BLaER1 (cell line): ENCODE measurements at regions not wholly inside any gene's neighbourhood (a gene's known extent, or its start where the extent isn't known, plus 50 kb on each side); places are given as distances from the start of the nearest gene placed in this dataset.

ENCODE experiments used
- H3K27ac ChIP-seq: shearing (Covaris generic); formaldehyde crosslinking; 2 replicates; pipeline ENCODE4 v1.8.1; 2022
- H3K27me3 ChIP-seq: shearing (Covaris generic); formaldehyde crosslinking; 2 replicates; pipeline ENCODE4 v1.8.1; 2022
- H3K36me3 ChIP-seq: shearing (Covaris generic); formaldehyde crosslinking; 2 replicates; pipeline ENCODE4 v1.8.1; 2022
- H3K4me1 ChIP-seq: shearing (Covaris generic); formaldehyde crosslinking; 2 replicates; pipeline ENCODE4 v1.8.1; 2022
- H3K4me2 ChIP-seq: shearing (Covaris generic); formaldehyde crosslinking; 2 replicates; pipeline ENCODE4 v1.8.1; 2022
- H3K4me3 ChIP-seq: shearing (Covaris generic); formaldehyde crosslinking; 2 replicates; pipeline ENCODE4 v1.8.1; 2022
- H3K9ac ChIP-seq: shearing (Covaris generic); formaldehyde crosslinking; 2 replicates; pipeline ENCODE4 v1.8.1; 2022
- H3K9me3 ChIP-seq: shearing (Covaris generic); formaldehyde crosslinking; 2 replicates; pipeline ENCODE4 v1.8.1; 2022
- H4K20me1 ChIP-seq: shearing (Covaris generic); formaldehyde crosslinking; 2 replicates; pipeline ENCODE4 v1.8.1; 2022
- Cebpa-rat ChIP-seq: shearing (Covaris generic); IDR thresholded peaks from 2 replicates; pipeline ENCODE4 v1.8.1; 2022

DNA sequence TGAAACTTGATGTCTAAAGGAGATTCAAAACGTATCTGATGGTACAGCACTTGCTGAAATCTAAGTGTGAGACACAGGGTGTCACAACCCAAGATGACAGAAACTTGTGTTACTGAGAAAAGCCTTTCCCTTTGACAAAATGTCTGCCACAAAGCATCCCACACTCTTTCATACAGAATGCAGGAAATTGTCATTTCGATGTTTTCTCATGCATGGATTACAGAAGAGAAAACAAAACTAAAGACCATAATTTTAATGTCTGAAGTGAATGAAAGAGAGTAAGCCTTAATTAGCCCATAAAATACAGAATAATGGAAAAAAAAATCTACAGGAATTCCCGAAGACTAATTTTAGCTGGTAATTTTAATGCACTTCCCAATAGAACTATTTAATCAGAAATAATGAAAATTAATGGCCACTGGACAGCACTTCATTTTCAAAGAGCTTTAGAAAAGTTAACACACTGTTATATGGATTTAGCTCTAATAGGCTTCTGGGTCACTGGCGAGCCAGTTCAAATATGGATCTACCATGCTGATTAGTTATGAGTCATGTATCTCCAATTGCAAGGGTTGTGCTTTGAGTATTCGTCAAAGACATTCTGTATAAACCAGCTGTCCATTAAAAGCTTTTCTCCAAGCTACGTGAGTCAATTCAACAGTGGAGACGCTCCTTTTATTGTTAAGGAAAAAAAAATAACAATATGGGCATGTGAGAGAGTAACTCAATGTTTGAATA, 656.7 kb downstream of the SLC16A7 start:
- H3K27me3 ChIP-seq = no peaks in the 10 kb centered on the region
- no peak for TF ChIP-seq Cebpa-rat
- no peaks in the 10 kb centered on the region for H4K20me1 ChIP-seq
- H3K36me3 ChIP-seq = no peaks in the 10 kb centered on the region
- no peak overlapping the region for H3K4me2 ChIP-seq
- H3K4me3 ChIP-seq = no peak overlapping the region
- no peaks in the 10 kb centered on the region for H3K4me1 ChIP-seq
- no peak overlapping the region for H3K9ac ChIP-seq
- no peaks in the 10 kb centered on the region for H3K9me3 ChIP-seq
- no peak overlapping the region for H3K27ac ChIP-seq

DNA sequence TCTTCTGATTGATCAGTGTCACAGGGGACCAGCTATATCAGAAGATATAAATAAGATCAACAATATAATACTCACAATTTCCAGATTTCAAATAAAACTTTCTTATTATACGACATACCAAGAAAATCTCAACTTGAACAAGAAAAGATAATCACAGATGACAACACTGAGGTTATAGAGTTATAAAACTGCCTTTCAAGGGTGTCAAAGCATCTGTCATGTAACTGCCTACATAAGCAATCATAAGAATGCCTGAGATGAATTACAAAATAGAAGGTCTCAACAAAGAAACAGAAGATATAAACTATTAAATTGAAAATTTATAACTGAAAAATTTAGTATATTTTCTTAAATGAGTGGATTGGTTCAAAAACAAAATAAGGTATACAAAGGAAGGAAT, 659.2 kb downstream of the SLC16A7 start:
- Histone ChIP-seq H3K27me3 (no peaks in the 10 kb centered on the region), H3K4me1 (no peaks in the 10 kb centered on the region), H3K27ac (no peak overlapping the region), H3K9me3 (no peaks in the 10 kb centered on the region), H3K4me2 (no peak overlapping the region), H3K4me3 (no peak overlapping the region), H3K9ac (no peak overlapping the region), H3K36me3 (no peaks in the 10 kb centered on the region), H4K20me1 (no peaks in the 10 kb centered on the region)
- TF ChIP-seq Cebpa-rat = no peak

DNA sequence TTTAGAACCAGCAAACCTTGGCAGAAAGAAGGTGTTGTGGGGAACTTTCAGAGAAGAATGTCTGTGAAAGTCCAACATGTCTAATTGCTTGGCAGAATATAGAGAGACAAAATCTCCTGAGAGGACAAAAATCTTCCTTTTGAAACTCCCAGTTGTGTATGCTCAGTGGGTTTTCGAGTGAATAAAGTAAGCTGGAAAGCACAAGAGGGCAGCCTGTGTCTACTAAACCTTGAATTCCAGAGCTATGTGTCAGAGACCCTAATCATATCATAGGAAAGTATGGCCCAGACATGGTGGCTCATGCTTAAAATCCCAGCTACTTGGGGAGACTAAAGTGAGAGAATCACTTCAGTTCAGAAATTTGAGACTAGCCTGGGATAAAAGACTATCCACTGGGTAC, 661.2 kb downstream of the SLC16A7 start:
- H3K4me1 ChIP-seq = no peaks in the 10 kb centered on the region
- H3K27me3 ChIP-seq = no peaks in the 10 kb centered on the region
- no peak overlapping the region for H3K9ac ChIP-seq
- no peak overlapping the region for H3K4me3 ChIP-seq
- H3K9me3 ChIP-seq = no peaks in the 10 kb centered on the region
- no peaks in the 10 kb centered on the region for H3K36me3 ChIP-seq
- TF ChIP-seq Cebpa-rat = no peak
- H4K20me1 ChIP-seq = no peaks in the 10 kb centered on the region
- H3K4me2 ChIP-seq = no peak overlapping the region
- no peak overlapping the region for H3K27ac ChIP-seq

DNA sequence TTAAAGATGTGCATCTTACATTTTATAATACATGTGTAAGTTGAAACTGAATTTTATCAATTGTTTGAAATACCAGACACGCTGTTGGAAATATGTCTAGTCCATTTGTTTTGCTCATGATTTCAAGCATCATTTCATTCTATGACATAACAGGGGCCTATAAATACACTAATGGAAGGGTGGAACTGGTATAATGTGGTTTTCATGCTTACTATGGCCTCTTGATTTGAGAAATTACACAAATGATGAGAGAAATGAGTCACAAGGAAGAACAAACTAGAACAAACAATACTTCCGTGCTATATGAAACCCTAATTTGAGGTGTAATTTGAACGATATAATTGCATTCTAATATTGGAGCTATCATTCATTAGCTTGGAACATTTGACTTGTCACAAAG, 663.4 kb downstream of the SLC16A7 start:
- Histone ChIP-seq H3K4me3 (no peak overlapping the region), H3K4me2 (no peak overlapping the region), H3K4me1 (no peaks in the 10 kb centered on the region), H3K9ac (no peak overlapping the region), H3K27ac (no peak overlapping the region), H4K20me1 (no peaks in the 10 kb centered on the region), H3K36me3 (no peaks in the 10 kb centered on the region), H3K27me3 (no peaks in the 10 kb centered on the region), H3K9me3 (no peaks in the 10 kb centered on the region)
- TF ChIP-seq Cebpa-rat = no peak

DNA sequence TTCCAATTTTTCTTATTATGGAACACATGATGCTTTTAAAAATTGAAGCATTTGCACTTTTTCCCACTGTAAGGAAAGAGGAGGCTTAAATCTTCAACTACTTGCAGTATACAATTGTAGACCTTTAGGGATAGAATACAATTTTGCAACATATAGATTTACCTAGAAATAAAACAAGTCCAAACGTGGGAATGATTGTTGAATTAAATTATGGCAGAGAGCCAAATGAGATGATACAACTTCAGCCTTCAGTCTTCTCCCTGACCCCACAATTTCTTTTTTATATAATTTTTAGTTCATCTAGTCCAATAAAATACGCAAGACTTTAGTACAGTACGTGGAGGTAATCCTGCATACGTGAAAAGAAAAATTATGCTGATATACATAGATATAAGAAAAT, 666.5 kb downstream of the SLC16A7 start:
- Histone ChIP-seq H3K36me3 (no peaks in the 10 kb centered on the region), H3K9ac (no peak overlapping the region), H3K9me3 (no peaks in the 10 kb centered on the region), H4K20me1 (no peaks in the 10 kb centered on the region), H3K4me2 (no peak overlapping the region), H3K27me3 (no peaks in the 10 kb centered on the region), H3K27ac (no peak overlapping the region), H3K4me1 (no peaks in the 10 kb centered on the region), H3K4me3 (no peak overlapping the region)
- no peak for TF ChIP-seq Cebpa-rat

DNA sequence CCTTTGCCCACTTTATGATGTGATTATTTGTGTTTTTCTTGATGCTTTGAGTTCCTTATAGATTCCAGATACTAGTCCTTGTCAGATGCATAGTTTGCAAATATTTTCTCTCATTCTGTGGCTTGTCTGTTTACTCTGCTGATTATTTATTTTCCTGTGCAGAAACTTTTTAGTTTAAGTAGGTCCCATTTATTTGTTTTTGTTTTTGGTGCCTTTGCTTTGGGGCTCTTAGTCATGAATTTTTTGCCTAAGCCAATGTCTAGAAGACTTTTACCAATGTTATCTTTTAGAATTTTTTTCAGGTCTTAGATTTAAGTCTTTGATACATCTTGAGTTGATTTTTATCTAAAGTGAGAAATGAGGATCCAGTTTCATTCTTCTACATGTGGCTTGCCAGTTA, 667.3 kb downstream of the SLC16A7 start:
- Histone ChIP-seq H3K4me2 (no peak overlapping the region), H3K36me3 (no peaks in the 10 kb centered on the region), H3K4me3 (no peak overlapping the region), H4K20me1 (no peaks in the 10 kb centered on the region), H3K9me3 (no peaks in the 10 kb centered on the region), H3K4me1 (no peaks in the 10 kb centered on the region), H3K27ac (no peak overlapping the region), H3K27me3 (no peaks in the 10 kb centered on the region), H3K9ac (no peak overlapping the region)
- TF ChIP-seq Cebpa-rat = no peak

DNA sequence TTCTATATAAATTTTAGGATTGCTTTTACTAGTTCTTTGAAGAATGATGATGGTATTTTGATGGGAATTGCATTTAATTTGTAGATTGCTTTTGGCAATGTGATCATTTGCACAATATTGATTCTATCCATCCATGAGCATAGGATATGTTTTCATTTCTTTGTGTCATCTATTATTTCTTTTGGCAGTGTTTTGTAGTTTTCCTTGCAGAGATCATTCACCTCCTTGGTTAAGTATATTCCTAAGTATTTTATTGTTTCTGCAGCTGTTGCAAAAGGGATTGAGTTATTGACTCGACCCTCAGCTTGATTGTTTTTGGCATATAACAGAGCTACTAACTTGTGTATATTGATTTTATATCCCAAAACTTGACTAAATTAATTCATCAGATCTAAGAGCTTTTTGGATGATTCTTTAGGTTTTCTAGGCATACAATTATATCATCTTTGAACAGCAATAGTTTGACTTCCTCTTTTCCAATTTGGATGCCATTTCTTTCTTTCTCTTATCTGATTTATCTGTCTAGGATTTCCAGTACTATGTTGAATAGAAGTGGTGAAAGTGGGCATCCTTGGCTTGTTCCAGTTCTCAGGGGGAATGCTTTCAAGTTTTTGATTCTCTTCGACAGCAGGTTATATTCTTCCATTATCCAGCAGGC, 668.1 kb downstream of the SLC16A7 start:
- no peak for TF ChIP-seq Cebpa-rat
- Histone ChIP-seq H3K9me3 (no peaks in the 10 kb centered on the region), H3K4me3 (no peak overlapping the region), H4K20me1 (no peaks in the 10 kb centered on the region), H3K9ac (no peak overlapping the region), H3K27me3 (no peaks in the 10 kb centered on the region), H3K27ac (no peak overlapping the region), H3K4me1 (no peaks in the 10 kb centered on the region), H3K36me3 (no peaks in the 10 kb centered on the region), H3K4me2 (no peak overlapping the region)

DNA sequence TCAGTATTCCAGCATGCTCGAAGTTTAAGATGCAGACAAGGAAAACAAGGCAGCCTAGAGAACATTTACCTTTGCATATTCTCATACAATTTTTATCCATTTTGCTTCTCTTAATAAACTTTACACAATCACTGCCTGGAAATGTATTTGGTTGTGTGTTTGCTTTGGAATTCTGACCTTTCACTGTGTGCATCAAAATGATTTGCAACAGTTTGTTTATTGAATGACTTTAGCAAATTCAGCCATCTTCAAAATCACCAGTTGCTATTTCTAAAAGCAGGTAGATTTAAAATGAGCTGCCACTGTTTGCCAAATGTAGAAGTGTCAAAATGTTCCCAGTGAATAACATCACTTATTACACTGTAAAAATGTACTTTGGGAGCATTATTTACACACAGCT, 669.9 kb downstream of the SLC16A7 start:
- TF ChIP-seq Cebpa-rat = no peak
- H3K4me3 ChIP-seq = no peak overlapping the region
- peaks cover 11% of the 10 kb centered on the region for H3K9me3 ChIP-seq
- H3K27me3 ChIP-seq = no peaks in the 10 kb centered on the region
- no peaks in the 10 kb centered on the region for H4K20me1 ChIP-seq
- H3K9ac ChIP-seq = no peak overlapping the region
- no peaks in the 10 kb centered on the region for H3K4me1 ChIP-seq
- H3K27ac ChIP-seq = no peak overlapping the region
- no peak overlapping the region for H3K4me2 ChIP-seq
- no peaks in the 10 kb centered on the region for H3K36me3 ChIP-seq

DNA sequence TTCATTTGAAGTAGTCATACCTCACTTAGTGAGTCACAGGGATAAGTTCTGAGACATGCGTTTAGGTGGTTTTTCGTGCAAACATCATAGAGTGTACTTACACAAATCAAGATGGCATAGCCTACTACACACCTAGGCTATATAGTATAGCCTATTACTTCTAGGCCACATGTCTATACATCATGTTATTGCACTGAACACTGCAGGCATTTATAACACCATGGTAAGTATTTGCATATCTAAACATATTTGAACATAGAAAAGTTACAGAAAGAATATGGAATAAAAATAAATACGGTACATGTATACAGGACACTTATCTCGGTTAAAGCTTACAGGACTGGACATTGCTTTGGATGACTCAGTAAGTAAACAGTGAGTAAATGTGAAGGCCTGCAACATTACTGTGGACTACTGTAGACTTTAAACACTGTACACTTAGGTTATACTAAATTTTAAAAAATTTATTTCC, 670.6 kb downstream of the SLC16A7 start:
- no peaks in the 10 kb centered on the region for H4K20me1 ChIP-seq
- H3K9me3 ChIP-seq = peaks cover 11% of the 10 kb centered on the region
- no peak for TF ChIP-seq Cebpa-rat
- H3K4me3 ChIP-seq = no peak overlapping the region
- no peak overlapping the region for H3K4me2 ChIP-seq
- H3K27me3 ChIP-seq = no peaks in the 10 kb centered on the region
- H3K27ac ChIP-seq = no peak overlapping the region
- no peak overlapping the region for H3K9ac ChIP-seq
- no peaks in the 10 kb centered on the region for H3K36me3 ChIP-seq
- H3K4me1 ChIP-seq = no peaks in the 10 kb centered on the region

DNA sequence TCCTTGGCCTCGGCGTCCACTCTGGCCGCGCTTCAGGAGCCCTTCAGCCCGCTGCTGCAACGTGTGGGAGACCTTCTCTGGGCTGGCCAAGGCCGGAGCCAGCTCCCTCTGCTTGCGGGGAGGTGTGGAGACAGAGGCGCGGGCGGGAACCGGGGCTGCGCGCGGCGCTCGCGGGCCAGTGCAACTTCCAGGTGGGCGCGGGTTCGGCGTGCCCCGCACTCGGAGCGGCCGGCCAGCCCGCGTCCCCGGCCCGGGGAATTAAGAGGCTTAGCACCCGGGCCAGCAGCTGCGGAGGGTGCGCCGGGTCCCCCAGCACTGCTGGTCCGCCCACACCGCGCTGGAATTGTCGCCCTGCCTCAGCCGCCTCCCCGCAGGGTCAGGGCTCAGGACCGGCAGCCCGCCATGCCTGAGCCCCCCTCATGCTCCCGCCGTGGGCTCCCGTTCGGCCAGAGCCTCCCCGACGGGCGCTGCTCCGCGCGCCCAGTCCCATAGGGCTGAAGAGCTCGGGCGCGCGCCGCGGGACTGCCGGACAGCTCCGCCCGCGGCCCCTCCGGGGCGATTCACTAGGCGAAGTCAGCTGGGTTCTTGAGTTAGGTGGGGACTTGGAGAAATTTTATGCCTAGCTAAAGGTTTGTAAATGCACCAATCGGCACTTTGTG, 673.9 kb downstream of the SLC16A7 start:
- Histone ChIP-seq H3K27me3 (no peaks in the 10 kb centered on the region), H3K27ac (no peak overlapping the region), H3K9ac (no peak overlapping the region), H3K4me3 (no peak overlapping the region), H4K20me1 (no peaks in the 10 kb centered on the region), H3K36me3 (no peaks in the 10 kb centered on the region), H3K9me3 (peaks cover 11% of the 10 kb centered on the region), H3K4me2 (no peak overlapping the region), H3K4me1 (no peaks in the 10 kb centered on the region)
- TF ChIP-seq Cebpa-rat = no peak
